ENCODE measurements at regions not wholly inside any gene's neighbourhood (a gene's known extent, or its start where the extent isn't known, plus 50 kb on each side); places are given as distances from the start of the nearest gene placed in this dataset.
"Not testable (repeated sequence)": the region's sequence is repeated elsewhere in the genome, so short reads cannot be mapped to it uniquely, and the experiment has no call there.

DNA sequence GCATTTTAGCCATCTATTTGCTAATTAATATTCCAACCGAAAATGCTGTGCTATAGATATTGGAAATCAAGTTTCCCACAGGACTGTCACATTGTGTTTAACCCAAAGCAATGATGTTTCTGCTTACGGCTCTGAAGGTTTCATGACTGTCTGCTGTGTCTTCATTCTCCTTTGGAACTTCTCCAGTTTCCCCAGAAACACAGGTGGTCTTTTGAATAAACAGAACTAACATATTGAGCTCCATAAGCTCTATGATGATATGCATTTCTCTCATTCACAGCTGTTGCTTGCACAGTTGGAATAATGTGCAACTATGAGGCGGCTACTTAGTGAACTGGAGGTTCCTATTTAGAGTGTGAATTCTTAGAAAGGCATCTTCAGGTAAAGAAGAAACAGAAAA lies 266.0 kb upstream of the ID4 start:
- no peak overlapping the region for H3K27ac ChIP-seq
- POLR2A ChIA-PET (ENCODE audit: low non-redundant PET), result no interaction called here
- CTCF ChIA-PET, result no interaction called here
- no peak for TF ChIP-seq CTCF (conservative IDR thresholded peaks at IDR 0.05; ENCODE audit: low read depth)
- no peak for DNase-seq (ENCODE audit: low spot score)

- CTCF ChIA-PET, result interaction anchor here (0.6 kb wide), 1 partner anchor 579 kb away, joined by 3 read pairs; no protein-coding TSS in a partner anchor
- no peak for DNase-seq (ENCODE audit: low spot score)
- no peak for TF ChIP-seq CTCF (conservative IDR thresholded peaks at IDR 0.05; ENCODE audit: low read depth)
- POLR2A ChIA-PET (ENCODE audit: low non-redundant PET), result no interaction called here
- H3K27ac ChIP-seq, result no peak overlapping the region
Observed at GRCh38 chr6:19578481-19578880, 258.7 kb upstream of the ID4 start.

GRCh38 chr6:19584207-19584606 lies 253.0 kb upstream of the ID4 start:
- DNase-seq (ENCODE audit: low spot score); CTCF ChIA-PET; POLR2A ChIA-PET (ENCODE audit: low non-redundant PET); H3K27ac ChIP-seq: not testable (repeated sequence)

DNA sequence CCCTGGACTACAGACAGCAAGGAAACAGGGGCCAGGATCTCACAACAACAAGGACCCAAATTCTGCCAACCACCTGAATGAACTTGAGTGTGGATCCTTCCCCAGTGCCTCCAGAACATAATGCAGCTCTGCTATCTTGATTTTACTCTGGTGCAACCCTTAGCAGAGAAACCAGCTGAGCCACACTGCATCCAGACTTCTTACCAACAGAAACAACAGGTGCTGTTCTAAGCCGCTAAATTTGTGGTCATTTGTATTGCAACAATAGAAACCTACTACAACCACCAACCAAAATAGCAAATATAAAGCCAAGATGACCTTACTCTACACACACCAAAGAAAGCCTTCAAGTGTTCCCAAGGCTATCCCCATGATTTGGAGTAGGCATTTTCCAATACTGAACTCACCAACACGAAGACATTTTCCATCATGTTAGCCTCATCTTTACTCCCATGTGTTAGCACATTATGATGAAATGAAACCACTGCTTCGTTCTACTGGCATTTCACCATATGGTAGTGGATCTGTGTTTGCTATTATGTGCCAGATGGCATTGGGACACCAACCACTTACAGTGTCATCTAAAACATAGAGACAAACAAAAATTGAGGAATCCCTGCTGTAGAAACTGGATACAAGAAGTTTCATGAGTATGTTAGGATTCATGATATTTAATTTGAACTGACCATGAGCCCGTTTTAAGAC lies 249.8 kb upstream of the ID4 start:
- no peak overlapping the region for H3K27ac ChIP-seq
- no peak for TF ChIP-seq CTCF (conservative IDR thresholded peaks at IDR 0.05; ENCODE audit: low read depth)
- POLR2A ChIA-PET (ENCODE audit: low non-redundant PET), result no interaction called here
- CTCF ChIA-PET, result no interaction called here
- no peak for DNase-seq (ENCODE audit: low spot score)

GRCh38 chr6:19590501-19591131 lies 246.6 kb upstream of the ID4 start:
- DNase-seq (ENCODE audit: low spot score), result no peak
- no peak overlapping the region for H3K27ac ChIP-seq
- ChIA-PET CTCF (interaction anchor here (0.6 to 0.7 kb wide), 2 partner anchors 361 to 1417 kb away, joined by 3 read pairs; no protein-coding TSS in a partner anchor), POLR2A (ENCODE audit: low non-redundant PET) (no interaction called here)
- TF ChIP-seq CTCF (conservative IDR thresholded peaks at IDR 0.05; ENCODE audit: low read depth), result no peak

DNA sequence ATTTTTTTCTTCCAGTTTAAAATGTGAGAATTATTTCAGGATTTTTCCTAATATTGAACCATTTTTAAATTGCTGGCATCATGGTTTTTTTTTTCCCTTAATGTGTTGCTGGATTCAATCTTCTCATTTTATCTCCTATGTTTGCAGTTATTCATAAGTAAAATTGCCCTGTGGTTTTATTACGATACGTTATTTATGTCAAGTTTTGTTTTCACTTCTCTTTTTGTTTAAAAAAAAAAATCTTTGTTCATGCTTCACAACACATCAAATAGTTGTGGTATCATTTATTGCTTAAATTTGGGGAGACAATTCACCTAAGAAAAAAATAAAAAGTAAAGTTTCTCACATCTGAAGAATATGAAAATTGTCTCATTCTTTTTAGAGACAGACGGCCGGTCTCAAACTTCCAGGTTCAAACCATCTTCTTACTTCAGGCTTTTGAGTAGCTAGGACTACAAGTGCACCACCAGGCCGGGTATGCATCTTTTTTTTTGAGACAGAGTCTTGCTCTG lies 239.3 kb upstream of the ID4 start:
- ChIA-PET CTCF (no interaction called here), POLR2A (ENCODE audit: low non-redundant PET) (no interaction called here)
- no peak for DNase-seq (ENCODE audit: low spot score)
- no peak overlapping the region for H3K27ac ChIP-seq
- no peak for TF ChIP-seq CTCF (conservative IDR thresholded peaks at IDR 0.05; ENCODE audit: low read depth)

DNA sequence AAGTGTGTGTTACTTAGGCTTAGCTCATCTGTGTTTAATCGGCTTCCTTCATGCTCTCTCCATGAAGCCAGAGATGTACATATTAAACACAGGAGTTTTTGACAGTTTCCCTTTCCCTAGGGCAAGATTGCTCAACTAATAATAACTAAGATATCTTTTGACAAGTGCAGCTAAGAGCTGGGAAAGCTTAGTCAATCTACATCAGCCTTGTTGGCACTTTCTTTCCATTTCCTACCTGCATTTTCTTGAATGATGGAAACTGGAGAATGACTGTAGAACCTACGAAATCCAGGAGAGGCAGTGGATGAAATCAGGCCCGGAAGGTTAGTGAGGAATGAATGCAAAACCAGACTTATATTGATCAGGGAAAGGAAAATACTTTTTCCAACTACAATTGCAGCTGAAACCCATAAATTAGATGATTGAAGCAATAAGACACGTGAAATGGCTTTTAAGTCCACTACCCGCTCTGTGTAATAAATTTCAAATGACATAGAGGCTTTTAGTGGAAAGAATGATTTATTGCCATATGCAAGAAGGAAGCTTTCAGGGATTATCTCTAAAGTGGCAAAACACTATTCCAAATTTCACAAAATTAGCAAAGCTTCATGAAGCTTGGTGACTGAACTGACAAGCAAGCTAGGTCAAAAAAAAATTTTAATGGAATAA lies 237.2 kb upstream of the ID4 start:
- no peak for TF ChIP-seq CTCF (conservative IDR thresholded peaks at IDR 0.05; ENCODE audit: low read depth)
- no peak overlapping the region for H3K27ac ChIP-seq
- no peak for DNase-seq (ENCODE audit: low spot score)
- ChIA-PET CTCF (no interaction called here), POLR2A (ENCODE audit: low non-redundant PET) (no interaction called here)

All from RWPE1 (cell line).